Loucy (cell line): ENCODE measurements at regions not wholly inside any gene's neighbourhood (a gene's known extent, or its start where the extent isn't known, plus 50 kb on each side); places are given as distances from the start of the nearest gene placed in this dataset.

ENCODE experiments used
- H2AFZ ChIP-seq: fragments of 200-600 bp; sonication (generic); 2 replicates; pipeline ENCODE4 v1.6.0; 2016; ENCODE audit warnings: antibody characterized with exemption, mild to moderate bottlenecking, low read length, moderate library complexity
- H3F3A ChIP-seq: fragments of 200-600 bp; 2 replicates; pipeline ENCODE4 v1.6.0; 2016; ENCODE audit warnings: antibody characterized with exemption, low read depth, mild to moderate bottlenecking
- H3K27me3 ChIP-seq: fragments of 200-600 bp; sonication (generic); 2 replicates; pipeline ENCODE4 v1.6.1; 2014; ENCODE audit warnings: low read length, mild to moderate bottlenecking; ENCODE audit not compliant: insufficient read depth, poor library complexity, severe bottlenecking
- H3K36me3 ChIP-seq: fragments of 200-600 bp; sonication (generic); 2 replicates; pipeline ENCODE4 v1.6.1; 2016; ENCODE audit warnings: low read length; ENCODE audit not compliant: insufficient read depth
- H3K4me1 ChIP-seq: fragments of 200-600 bp; sonication (generic); 2 replicates; pipeline ENCODE4 v1.5.1; 2014; ENCODE audit warnings: low read length, mild to moderate bottlenecking; ENCODE audit not compliant: insufficient read depth, poor library complexity, severe bottlenecking
- H3K4me2 ChIP-seq: fragments of 200-600 bp; sonication (generic); 2 replicates; pipeline ENCODE4 v1.6.0; 2014; ENCODE audit warnings: antibody characterized with exemption, low read length, low read depth, mild to moderate bottlenecking; ENCODE audit not compliant: poor library complexity, severe bottlenecking
- H3K4me3 ChIP-seq: fragments of 200-600 bp; sonication (generic); 2 replicates; pipeline ENCODE4 v1.5.1; 2014; ENCODE audit warnings: low read length, mild to moderate bottlenecking, mixed read lengths; ENCODE audit not compliant: poor library complexity, severe bottlenecking
- H3K79me2 ChIP-seq: fragments of 200-600 bp; sonication (generic); 2 replicates; pipeline ENCODE4 v1.6.1; 2014; ENCODE audit warnings: low read length; ENCODE audit not compliant: insufficient read depth
- H3K9ac ChIP-seq: fragments of 200-600 bp; sonication (generic); 2 replicates; pipeline ENCODE4 v1.6.0; 2014; ENCODE audit warnings: mild to moderate bottlenecking, low read depth, low read length, moderate library complexity; ENCODE audit not compliant: poor library complexity, severe bottlenecking
- H3K9me2 ChIP-seq: fragments of 200-600 bp; sonication (generic); replicated peaks from 2 replicates; pipeline ENCODE4 v1.6.1; 2016; ENCODE audit warnings: low read depth, low read length, mixed read lengths
- H3K9me3 ChIP-seq: fragments of 200-600 bp; sonication (generic); 2 replicates; pipeline ENCODE4 v1.6.1; 2014; ENCODE audit warnings: mild to moderate bottlenecking, antibody characterized with exemption, low read length, low read depth; ENCODE audit not compliant: insufficient read depth
- H4K20me1 ChIP-seq: fragments of 200-600 bp; sonication (generic); 2 replicates; pipeline ENCODE4 v1.6.0; 2014; ENCODE audit warnings: antibody characterized with exemption, low read length, mild to moderate bottlenecking; ENCODE audit not compliant: insufficient read depth, poor library complexity, severe bottlenecking
- CTCF ChIP-seq: fragments of 200-600 bp; sonication (generic); conservative IDR thresholded peaks from 2 replicates; pipeline ENCODE4 v1.5.1; 2014; ENCODE audit warnings: mild to moderate bottlenecking, antibody characterized with exemption, low read length
- EZH2phosphoT487 ChIP-seq: fragments of 200-600 bp; IDR thresholded peaks from 2 replicates; pipeline ENCODE4 v1.6.1; 2018; ENCODE audit warnings: antibody characterized with exemption, mild to moderate bottlenecking, moderate library complexity, borderline replicate concordance

GRCh38 chr5:34488984-34489383 is 167.1 kb upstream of the RAI14 start:
- peaks cover under 1% of the 10 kb centered on the region for H3K4me1 ChIP-seq
- TF ChIP-seq CTCF: no peak
- TF ChIP-seq EZH2phosphoT487: no peak
- no peak overlapping the region for H3K9ac ChIP-seq
- no peaks in the 10 kb centered on the region for H3K9me3 ChIP-seq
- no peaks in the 10 kb centered on the region for H3K27me3 ChIP-seq
- H3K36me3 ChIP-seq: no peaks in the 10 kb centered on the region
- no peaks in the 10 kb centered on the region for H4K20me1 ChIP-seq
- H3F3A ChIP-seq: no peaks in the 10 kb centered on the region
- H3K4me2 ChIP-seq: no peak overlapping the region
- no peak overlapping the region for H2AFZ ChIP-seq
- no peaks in the 10 kb centered on the region for H3K79me2 ChIP-seq
- no peaks in the 10 kb centered on the region for H3K9me2 ChIP-seq
- no peak overlapping the region for H3K4me3 ChIP-seq

- no peaks in the 10 kb centered on the region for H3F3A ChIP-seq
- H3K27me3 ChIP-seq: no peaks in the 10 kb centered on the region
- H4K20me1 ChIP-seq: no peaks in the 10 kb centered on the region
- no peaks in the 10 kb centered on the region for H3K36me3 ChIP-seq
- H2AFZ ChIP-seq: no peak overlapping the region
- TF ChIP-seq CTCF (no peak), EZH2phosphoT487 (no peak)
- H3K79me2 ChIP-seq: no peaks in the 10 kb centered on the region
- no peaks in the 10 kb centered on the region for H3K9me3 ChIP-seq
- no peak overlapping the region for H3K4me3 ChIP-seq
- no peaks in the 10 kb centered on the region for H3K9me2 ChIP-seq
- H3K4me1 ChIP-seq: peaks cover 15% of the 10 kb centered on the region
- no peak overlapping the region for H3K9ac ChIP-seq
- no peak overlapping the region for H3K4me2 ChIP-seq
These were observed 165.4 kb upstream of the RAI14 start for GRCh38 chr5:34490506-34491250.

GRCh38 chr5:34491251-34491620 is 164.9 kb upstream of the RAI14 start:
- Histone ChIP-seq H3K79me2 (no peaks in the 10 kb centered on the region), H3K9ac (no peak overlapping the region), H4K20me1 (no peaks in the 10 kb centered on the region), H2AFZ (no peak overlapping the region), H3F3A (no peaks in the 10 kb centered on the region), H3K9me2 (no peaks in the 10 kb centered on the region), H3K9me3 (no peaks in the 10 kb centered on the region), H3K4me2 (no peak overlapping the region), H3K4me3 (no peak overlapping the region), H3K4me1 (peaks cover 15% of the 10 kb centered on the region), H3K36me3 (no peaks in the 10 kb centered on the region), H3K27me3 (no peaks in the 10 kb centered on the region)
- TF ChIP-seq EZH2phosphoT487 (no peak), CTCF (no peak)
